ENCODE measurements at regions not wholly inside any gene's neighbourhood (a gene's known extent, or its start where the extent isn't known, plus 50 kb on each side); places are given as distances from the start of the nearest gene placed in this dataset.

- TF ChIP-seq, protein P1, sequence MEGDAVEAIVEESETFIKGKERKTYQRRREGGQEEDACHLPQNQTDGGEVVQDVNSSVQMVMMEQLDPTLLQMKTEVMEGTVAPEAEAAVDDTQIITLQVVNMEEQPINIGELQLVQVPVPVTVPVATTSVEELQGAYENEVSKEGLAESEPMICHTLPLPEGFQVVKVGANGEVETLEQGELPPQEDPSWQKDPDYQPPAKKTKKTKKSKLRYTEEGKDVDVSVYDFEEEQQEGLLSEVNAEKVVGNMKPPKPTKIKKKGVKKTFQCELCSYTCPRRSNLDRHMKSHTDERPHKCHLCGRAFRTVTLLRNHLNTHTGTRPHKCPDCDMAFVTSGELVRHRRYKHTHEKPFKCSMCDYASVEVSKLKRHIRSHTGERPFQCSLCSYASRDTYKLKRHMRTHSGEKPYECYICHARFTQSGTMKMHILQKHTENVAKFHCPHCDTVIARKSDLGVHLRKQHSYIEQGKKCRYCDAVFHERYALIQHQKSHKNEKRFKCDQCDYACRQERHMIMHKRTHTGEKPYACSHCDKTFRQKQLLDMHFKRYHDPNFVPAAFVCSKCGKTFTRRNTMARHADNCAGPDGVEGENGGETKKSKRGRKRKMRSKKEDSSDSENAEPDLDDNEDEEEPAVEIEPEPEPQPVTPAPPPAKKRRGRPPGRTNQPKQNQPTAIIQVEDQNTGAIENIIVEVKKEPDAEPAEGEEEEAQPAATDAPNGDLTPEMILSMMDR (conservative IDR thresholded peaks at IDR 0.05) = no peak
- no peak for TF ChIP-seq EZH2 (IDR thresholded peaks at IDR 0.05; ENCODE audit: low read depth)
Observed at GRCh38 chr1:198436276-198436675, 104.2 kb downstream of the ATP6V1G3 start.
